Chondrocyte (in vitro differentiated cells): ENCODE measurements at regions not wholly inside any gene's neighbourhood (a gene's known extent, or its start where the extent isn't known, plus 50 kb on each side); places are given as distances from the start of the nearest gene placed in this dataset.

Source experiments
- DNase-seq: peaks from one replicate; pipeline ENCODE4 v3.0.0; 2021; ENCODE audit warnings: mixed read lengths, low spot score
- H3K27ac Mint-ChIP-seq: one replicate; pipeline ENCODE4 v1.8.0; 2021; ENCODE audit warnings: mild to moderate bottlenecking, moderate library complexity, mixed read lengths; ENCODE audit not compliant: unreplicated experiment
- H3K27me3 Mint-ChIP-seq: 2 replicates; pipeline ENCODE4 v1.8.0; 2021; ENCODE audit warnings: low read depth, mixed read lengths
- H3K36me3 Mint-ChIP-seq: 2 replicates; pipeline ENCODE4 v1.8.0; 2021; ENCODE audit warnings: low read depth, mixed read lengths
- H3K4me1 Mint-ChIP-seq: 2 replicates; pipeline ENCODE4 v1.8.0; 2021; ENCODE audit warnings: low read depth, mild to moderate bottlenecking, mixed read lengths
- H3K4me3 Mint-ChIP-seq: one replicate; pipeline ENCODE4 v1.8.0; 2021; ENCODE audit warnings: mild to moderate bottlenecking, moderate library complexity, mixed read lengths; ENCODE audit not compliant: unreplicated experiment
- H3K9me3 Mint-ChIP-seq: 2 replicates; pipeline ENCODE4 v1.8.0; 2021; ENCODE audit warnings: low read depth, mixed read lengths
- TF ChIP-seq, protein P1 (sequence below): fragments of 200-600 bp; sonication (generic); IDR thresholded peaks from 2 replicates; pipeline ENCODE4 v1.5.0; 2021; ENCODE audit warnings: antibody characterized with exemption, mild to moderate bottlenecking, moderate library complexity

DNA sequence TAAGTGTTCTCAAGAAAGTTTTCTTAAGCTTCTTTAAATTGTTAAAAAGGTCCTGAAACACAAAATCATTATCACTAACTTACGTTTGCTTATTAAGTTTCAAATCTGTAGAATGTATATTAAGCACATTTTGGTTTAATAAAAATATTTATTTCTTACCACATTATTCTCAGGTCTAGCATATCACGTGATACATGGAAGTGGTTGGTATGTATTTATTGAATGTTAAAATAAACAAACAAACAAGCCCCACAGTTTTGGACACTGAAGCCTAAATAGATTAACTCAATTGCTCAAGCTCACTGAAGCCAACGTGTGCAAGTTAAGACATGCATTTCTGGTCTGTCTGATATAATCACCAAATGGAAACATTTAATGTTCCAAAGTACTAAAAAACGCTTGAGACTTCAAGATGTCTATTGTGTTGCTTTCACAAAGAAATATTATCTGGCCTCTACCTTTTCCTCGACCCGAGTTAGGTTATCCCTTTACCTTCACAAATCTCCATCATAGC, 1136.9 kb downstream of the TAF11L14 start:
- no peak overlapping the region for H3K4me3 Mint-ChIP-seq
- DNase-seq: no peak
- H3K9me3 Mint-ChIP-seq: no peaks in the 10 kb centered on the region
- no peaks in the 10 kb centered on the region for H3K36me3 Mint-ChIP-seq
- TF ChIP-seq, protein P1, sequence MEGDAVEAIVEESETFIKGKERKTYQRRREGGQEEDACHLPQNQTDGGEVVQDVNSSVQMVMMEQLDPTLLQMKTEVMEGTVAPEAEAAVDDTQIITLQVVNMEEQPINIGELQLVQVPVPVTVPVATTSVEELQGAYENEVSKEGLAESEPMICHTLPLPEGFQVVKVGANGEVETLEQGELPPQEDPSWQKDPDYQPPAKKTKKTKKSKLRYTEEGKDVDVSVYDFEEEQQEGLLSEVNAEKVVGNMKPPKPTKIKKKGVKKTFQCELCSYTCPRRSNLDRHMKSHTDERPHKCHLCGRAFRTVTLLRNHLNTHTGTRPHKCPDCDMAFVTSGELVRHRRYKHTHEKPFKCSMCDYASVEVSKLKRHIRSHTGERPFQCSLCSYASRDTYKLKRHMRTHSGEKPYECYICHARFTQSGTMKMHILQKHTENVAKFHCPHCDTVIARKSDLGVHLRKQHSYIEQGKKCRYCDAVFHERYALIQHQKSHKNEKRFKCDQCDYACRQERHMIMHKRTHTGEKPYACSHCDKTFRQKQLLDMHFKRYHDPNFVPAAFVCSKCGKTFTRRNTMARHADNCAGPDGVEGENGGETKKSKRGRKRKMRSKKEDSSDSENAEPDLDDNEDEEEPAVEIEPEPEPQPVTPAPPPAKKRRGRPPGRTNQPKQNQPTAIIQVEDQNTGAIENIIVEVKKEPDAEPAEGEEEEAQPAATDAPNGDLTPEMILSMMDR: no peak
- H3K27ac Mint-ChIP-seq: no peak overlapping the region
- H3K4me1 Mint-ChIP-seq: no peaks in the 10 kb centered on the region
- peaks cover 11% of the 10 kb centered on the region for H3K27me3 Mint-ChIP-seq

DNA sequence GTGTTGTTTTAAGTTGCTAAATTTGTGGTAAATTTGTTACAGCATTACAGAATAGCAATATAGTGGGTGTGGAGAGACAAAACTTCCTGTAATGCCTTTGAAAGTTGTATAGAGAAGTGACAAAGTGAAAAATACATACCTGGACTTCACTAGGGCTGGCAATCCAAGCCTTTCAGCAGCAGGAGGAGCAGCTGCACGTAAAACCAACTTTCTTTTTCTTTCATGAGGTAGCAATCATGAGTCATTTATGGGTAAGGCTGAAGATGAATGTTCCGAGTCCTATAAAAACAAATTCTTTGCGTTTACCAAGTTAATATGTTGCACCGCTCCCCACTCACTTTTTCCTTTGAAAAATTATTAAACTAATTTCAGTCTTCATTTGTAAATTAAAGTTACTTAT, 1138.2 kb downstream of the TAF11L14 start:
- no peak for DNase-seq
- no peaks in the 10 kb centered on the region for H3K4me1 Mint-ChIP-seq
- H3K9me3 Mint-ChIP-seq: no peaks in the 10 kb centered on the region
- peaks cover 8% of the 10 kb centered on the region for H3K27me3 Mint-ChIP-seq
- H3K36me3 Mint-ChIP-seq: no peaks in the 10 kb centered on the region
- no peak overlapping the region for H3K27ac Mint-ChIP-seq
- TF ChIP-seq, protein P1: peak; percentile 66
- H3K4me3 Mint-ChIP-seq: no peak overlapping the region

DNA sequence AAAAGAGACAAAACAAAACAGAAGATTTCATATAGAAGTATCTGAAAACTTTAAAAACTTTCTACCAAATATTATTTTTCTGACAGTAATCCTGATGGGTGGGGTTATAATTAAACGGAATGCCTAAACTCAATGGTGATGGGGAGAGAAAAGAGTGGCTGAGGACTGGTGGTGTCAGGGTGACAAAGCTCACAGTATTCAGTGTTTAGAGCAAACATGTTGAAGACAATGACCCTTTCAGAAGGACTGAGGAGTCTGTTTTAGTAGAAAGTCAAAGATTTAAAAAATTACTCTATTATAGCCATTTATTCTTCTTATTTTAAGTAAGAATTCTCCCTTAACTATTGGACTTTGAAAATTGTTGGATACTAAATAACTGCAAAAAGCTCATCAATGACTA, 1144.0 kb downstream of the TAF11L14 start:
- H3K27me3 Mint-ChIP-seq: peaks cover 11% of the 10 kb centered on the region
- H3K36me3 Mint-ChIP-seq: no peaks in the 10 kb centered on the region
- H3K4me3 Mint-ChIP-seq: no peak overlapping the region
- TF ChIP-seq, protein P1: no peak
- no peaks in the 10 kb centered on the region for H3K9me3 Mint-ChIP-seq
- H3K27ac Mint-ChIP-seq: no peak overlapping the region
- no peak for DNase-seq
- H3K4me1 Mint-ChIP-seq: no peaks in the 10 kb centered on the region

DNA sequence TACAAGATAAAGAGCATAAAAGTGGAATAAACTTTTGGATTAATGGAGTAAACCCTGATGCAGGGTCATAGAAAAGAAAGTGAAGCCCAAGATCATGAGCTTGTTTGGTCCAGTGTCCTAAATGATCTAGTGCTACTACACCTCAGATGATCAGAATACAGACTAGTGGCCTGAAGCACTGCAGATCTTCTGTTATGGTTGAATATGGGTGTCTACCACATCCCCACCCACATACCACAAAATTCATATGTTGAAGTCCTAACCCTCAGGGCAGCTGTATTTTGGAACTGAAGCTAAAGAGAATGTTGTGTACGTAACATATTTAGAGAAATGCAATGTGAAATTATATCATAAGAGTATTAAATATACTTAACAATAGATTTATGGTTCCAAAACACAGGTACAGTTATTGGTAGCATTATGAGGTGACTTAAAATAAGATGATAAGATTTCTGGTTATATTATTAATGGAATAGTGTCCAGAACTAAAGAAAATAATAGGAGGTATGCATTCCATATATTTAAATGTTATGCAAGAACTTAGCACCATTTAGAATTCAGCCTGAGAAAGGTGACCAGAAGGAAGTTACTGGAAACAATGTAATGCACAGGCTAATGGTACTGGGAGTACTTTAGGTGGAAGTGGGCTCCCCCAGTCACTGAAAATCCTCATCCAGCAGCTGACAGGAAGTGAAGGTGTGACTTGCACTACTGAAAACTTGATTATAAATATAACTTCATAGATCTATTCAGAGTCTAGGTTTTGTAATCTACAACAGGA, 1155.1 kb downstream of the TAF11L14 start:
- DNase-seq: no peak
- H3K27ac Mint-ChIP-seq: no peak overlapping the region
- no peaks in the 10 kb centered on the region for H3K27me3 Mint-ChIP-seq
- TF ChIP-seq, protein P1: no peak
- H3K4me3 Mint-ChIP-seq: no peak overlapping the region
- no peaks in the 10 kb centered on the region for H3K9me3 Mint-ChIP-seq
- no peaks in the 10 kb centered on the region for H3K36me3 Mint-ChIP-seq
- no peaks in the 10 kb centered on the region for H3K4me1 Mint-ChIP-seq

DNA sequence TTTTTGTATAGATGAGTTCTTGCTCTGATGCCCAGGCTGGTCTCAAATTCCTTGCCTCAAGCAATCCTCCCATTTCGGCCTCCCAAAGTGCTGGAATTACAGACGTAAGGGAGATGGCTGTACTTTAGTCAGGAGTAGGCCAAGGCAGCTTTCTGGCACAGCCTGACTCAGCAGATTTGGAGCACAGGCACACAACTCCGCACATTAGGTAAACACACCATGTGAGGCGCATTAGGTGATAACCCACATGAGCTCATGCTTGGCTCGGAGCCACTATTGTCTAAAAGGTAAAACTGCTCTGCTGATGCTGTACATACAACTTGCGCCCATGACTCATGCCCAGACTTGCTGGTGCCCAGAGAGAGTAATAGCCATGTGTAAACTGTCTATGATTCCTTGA, 1157.9 kb downstream of the TAF11L14 start:
- Mint-ChIP-seq H3K4me1 (no peaks in the 10 kb centered on the region), H3K4me3 (no peak overlapping the region), H3K9me3 (no peaks in the 10 kb centered on the region), H3K27ac (no peak overlapping the region), H3K27me3 (peaks cover 5% of the 10 kb centered on the region), H3K36me3 (no peaks in the 10 kb centered on the region)
- TF ChIP-seq, protein P1: no peak
- no peak for DNase-seq
